GM12873 (cell line): ENCODE measurements at regions not wholly inside any gene's neighbourhood (a gene's known extent, or its start where the extent isn't known, plus 50 kb on each side); places are given as distances from the start of the nearest gene placed in this dataset.

Experiments used
- CTCF ChIP-seq: IDR thresholded peaks from 2 replicates; pipeline ENCODE4 v1.5.1; 2012; ENCODE audit warnings: low read depth, mild to moderate bottlenecking, moderate library complexity, low read length, control low read depth; ENCODE audit not compliant: insufficient read depth; ENCODE audit errors: missing control alignments

- TF ChIP-seq CTCF = no peak
Measured at GRCh38 chr4:111362941-111363361, 740.1 kb upstream of the PITX2 start.

GRCh38 chr4:111388561-111388960 lies 756.7 kb upstream of the FAM241A start:
- TF ChIP-seq CTCF = no peak

GRCh38 chr4:111391829-111392228 lies 753.4 kb upstream of the FAM241A start:
- TF ChIP-seq CTCF = no peak

- no peak for TF ChIP-seq CTCF
Measured at GRCh38 chr4:111393781-111394180, 751.5 kb upstream of the FAM241A start.

- no peak for TF ChIP-seq CTCF
Measured at GRCh38 chr4:111398906-111399330, 746.3 kb upstream of the FAM241A start.

GRCh38 chr4:111399623-111400022 lies 745.6 kb upstream of the FAM241A start:
- no peak for TF ChIP-seq CTCF

GRCh38 chr4:111400741-111401140 lies 744.5 kb upstream of the FAM241A start:
- no peak for TF ChIP-seq CTCF
